Loucy (cell line): ENCODE measurements at regions not wholly inside any gene's neighbourhood (a gene's known extent, or its start where the extent isn't known, plus 50 kb on each side); places are given as distances from the start of the nearest gene placed in this dataset.

Source experiments
- H2AFZ ChIP-seq: fragments of 200-600 bp; sonication (generic); 2 replicates; pipeline ENCODE4 v1.6.0; 2016; ENCODE audit warnings: antibody characterized with exemption, mild to moderate bottlenecking, low read length, moderate library complexity
- H3F3A ChIP-seq: fragments of 200-600 bp; 2 replicates; pipeline ENCODE4 v1.6.0; 2016; ENCODE audit warnings: antibody characterized with exemption, low read depth, mild to moderate bottlenecking
- H3K27me3 ChIP-seq: fragments of 200-600 bp; sonication (generic); 2 replicates; pipeline ENCODE4 v1.6.1; 2014; ENCODE audit warnings: low read length, mild to moderate bottlenecking; ENCODE audit not compliant: insufficient read depth, poor library complexity, severe bottlenecking
- H3K36me3 ChIP-seq: fragments of 200-600 bp; sonication (generic); 2 replicates; pipeline ENCODE4 v1.6.1; 2016; ENCODE audit warnings: low read length; ENCODE audit not compliant: insufficient read depth
- H3K4me1 ChIP-seq: fragments of 200-600 bp; sonication (generic); 2 replicates; pipeline ENCODE4 v1.5.1; 2014; ENCODE audit warnings: low read length, mild to moderate bottlenecking; ENCODE audit not compliant: insufficient read depth, poor library complexity, severe bottlenecking
- H3K4me2 ChIP-seq: fragments of 200-600 bp; sonication (generic); 2 replicates; pipeline ENCODE4 v1.6.0; 2014; ENCODE audit warnings: antibody characterized with exemption, low read length, low read depth, mild to moderate bottlenecking; ENCODE audit not compliant: poor library complexity, severe bottlenecking
- H3K4me3 ChIP-seq: fragments of 200-600 bp; sonication (generic); 2 replicates; pipeline ENCODE4 v1.5.1; 2014; ENCODE audit warnings: low read length, mild to moderate bottlenecking, mixed read lengths; ENCODE audit not compliant: poor library complexity, severe bottlenecking
- H3K79me2 ChIP-seq: fragments of 200-600 bp; sonication (generic); 2 replicates; pipeline ENCODE4 v1.6.1; 2014; ENCODE audit warnings: low read length; ENCODE audit not compliant: insufficient read depth
- H3K9ac ChIP-seq: fragments of 200-600 bp; sonication (generic); 2 replicates; pipeline ENCODE4 v1.6.0; 2014; ENCODE audit warnings: mild to moderate bottlenecking, low read depth, low read length, moderate library complexity; ENCODE audit not compliant: poor library complexity, severe bottlenecking
- H3K9me2 ChIP-seq: fragments of 200-600 bp; sonication (generic); replicated peaks from 2 replicates; pipeline ENCODE4 v1.6.1; 2016; ENCODE audit warnings: low read depth, low read length, mixed read lengths
- H3K9me3 ChIP-seq: fragments of 200-600 bp; sonication (generic); 2 replicates; pipeline ENCODE4 v1.6.1; 2014; ENCODE audit warnings: mild to moderate bottlenecking, antibody characterized with exemption, low read length, low read depth; ENCODE audit not compliant: insufficient read depth
- H4K20me1 ChIP-seq: fragments of 200-600 bp; sonication (generic); 2 replicates; pipeline ENCODE4 v1.6.0; 2014; ENCODE audit warnings: antibody characterized with exemption, low read length, mild to moderate bottlenecking; ENCODE audit not compliant: insufficient read depth, poor library complexity, severe bottlenecking
- CTCF ChIP-seq: fragments of 200-600 bp; sonication (generic); conservative IDR thresholded peaks from 2 replicates; pipeline ENCODE4 v1.5.1; 2014; ENCODE audit warnings: mild to moderate bottlenecking, antibody characterized with exemption, low read length
- EZH2phosphoT487 ChIP-seq: fragments of 200-600 bp; IDR thresholded peaks from 2 replicates; pipeline ENCODE4 v1.6.1; 2018; ENCODE audit warnings: antibody characterized with exemption, mild to moderate bottlenecking, moderate library complexity, borderline replicate concordance

- H3K9ac ChIP-seq = no peak overlapping the region
- 0 out of 2 replicates have a peak, but pooled peaks cover 5% of the 10 kb centered on the region for H3F3A ChIP-seq
- H3K79me2 ChIP-seq = no peaks in the 10 kb centered on the region
- no peak overlapping the region for H2AFZ ChIP-seq
- peak overlapping the region; percentile 60 for H3K4me2 ChIP-seq
- TF ChIP-seq CTCF (no peak), EZH2phosphoT487 (no peak)
- H3K9me2 ChIP-seq = no peaks in the 10 kb centered on the region
- no peaks in the 10 kb centered on the region for H3K36me3 ChIP-seq
- H3K27me3 ChIP-seq = no peaks in the 10 kb centered on the region
- H4K20me1 ChIP-seq = no peaks in the 10 kb centered on the region
- H3K4me3 ChIP-seq = no peak overlapping the region
- H3K9me3 ChIP-seq = 0 out of 2 replicates have a peak, but pooled peaks cover 3% of the 10 kb centered on the region
- H3K4me1 ChIP-seq = peaks cover 34% of the 10 kb centered on the region
Measured at GRCh38 chr3:59245300-59245858, 195.6 kb upstream of the CFAP20DC start.

GRCh38 chr3:59244343-59244742, 194.5 kb upstream of the CFAP20DC start:
- H3K36me3 ChIP-seq = no peaks in the 10 kb centered on the region
- H2AFZ ChIP-seq = no peak overlapping the region
- H3K4me1 ChIP-seq = peaks cover 29% of the 10 kb centered on the region
- 0 out of 2 replicates have a peak, but pooled peaks cover 5% of the 10 kb centered on the region for H3F3A ChIP-seq
- H3K4me2 ChIP-seq = no peak overlapping the region
- H3K9ac ChIP-seq = no peak overlapping the region
- 0 out of 2 replicates have a peak, but pooled peaks cover 3% of the 10 kb centered on the region for H3K9me3 ChIP-seq
- H4K20me1 ChIP-seq = no peaks in the 10 kb centered on the region
- TF ChIP-seq EZH2phosphoT487 (no peak), CTCF (no peak)
- no peaks in the 10 kb centered on the region for H3K79me2 ChIP-seq
- no peaks in the 10 kb centered on the region for H3K27me3 ChIP-seq
- H3K4me3 ChIP-seq = no peak overlapping the region
- H3K9me2 ChIP-seq = no peaks in the 10 kb centered on the region

- H2AFZ ChIP-seq = no peak overlapping the region
- no peaks in the 10 kb centered on the region for H3K27me3 ChIP-seq
- TF ChIP-seq EZH2phosphoT487 (no peak), CTCF (no peak)
- no peaks in the 10 kb centered on the region for H3K36me3 ChIP-seq
- H3K4me2 ChIP-seq = no peak overlapping the region
- H3K79me2 ChIP-seq = no peaks in the 10 kb centered on the region
- peaks cover 29% of the 10 kb centered on the region for H3K4me1 ChIP-seq
- H3K9ac ChIP-seq = no peak overlapping the region
- 0 out of 2 replicates have a peak, but pooled peaks cover 5% of the 10 kb centered on the region for H3F3A ChIP-seq
- no peaks in the 10 kb centered on the region for H3K9me2 ChIP-seq
- H3K9me3 ChIP-seq = 0 out of 2 replicates have a peak, but pooled peaks cover 3% of the 10 kb centered on the region
- H4K20me1 ChIP-seq = no peaks in the 10 kb centered on the region
- no peak overlapping the region for H3K4me3 ChIP-seq
Measured at GRCh38 chr3:59243476-59243875, 193.7 kb upstream of the CFAP20DC start.
